ENCODE measurements at regions not wholly inside any gene's neighbourhood (a gene's known extent, or its start where the extent isn't known, plus 50 kb on each side); places are given as distances from the start of the nearest gene placed in this dataset.

DNA sequence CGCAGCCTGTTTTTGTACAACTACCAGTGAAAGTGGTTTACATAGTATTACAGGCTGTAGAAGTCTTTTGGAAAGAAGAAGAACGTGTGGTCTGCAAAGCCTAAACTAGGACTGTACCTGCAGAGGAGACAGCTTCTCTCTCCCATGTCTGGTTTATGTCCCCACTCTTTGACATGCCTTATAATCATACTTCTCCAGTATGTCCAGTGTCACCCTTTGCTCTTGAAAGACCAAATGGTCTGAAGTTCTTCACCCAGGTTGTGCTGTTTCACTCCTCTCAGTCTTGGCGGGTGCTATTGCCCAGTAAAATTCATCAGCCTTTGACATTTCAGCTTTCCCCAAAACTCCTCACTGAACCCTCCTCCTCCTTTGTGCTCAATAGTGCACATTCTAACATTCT, 676.0 kb upstream of the TENM4 start:
- H3K18ac ChIP-seq (ENCODE audit: low read depth in 1 of 2, low read length in 2 of 2): no peak overlapping the region
- H2BK120ac ChIP-seq (ENCODE audit: low read depth, low read length): no peak overlapping the region
- no peaks in the 10 kb centered on the region for H3K9me3 ChIP-seq (ENCODE audit: control insufficient read depth, low read length)
- H3K4me2 ChIP-seq (ENCODE audit: low read length, poor library complexity, severe bottlenecking): no peak overlapping the region
- peaks cover 6% of the 10 kb centered on the region for H3K4me1 ChIP-seq (ENCODE audit: control insufficient read depth, insufficient read depth, low read depth, low read length)
- no peaks in the 10 kb centered on the region for H3K36me3 ChIP-seq (ENCODE audit: control insufficient read depth in 1 of 2, insufficient read depth in 2 of 2, low read depth in 1 of 2, low read length in 2 of 2)
- no peak overlapping the region for H3K14ac ChIP-seq (ENCODE audit: low read length in 2 of 2)
- H4K8ac ChIP-seq (ENCODE audit: low read length): no peak overlapping the region
- H2BK5ac ChIP-seq (ENCODE audit: low read depth, low read length, poor library complexity, severe bottlenecking): no peak overlapping the region
- H2BK12ac ChIP-seq (ENCODE audit: low read length in 2 of 2): no peak overlapping the region
- no peak overlapping the region for H2BK15ac ChIP-seq (ENCODE audit: low read depth, poor library complexity, severe bottlenecking)
- DNase-seq: no peak
- 93% methylated on average over 3 of the region's 3 CpGs for WGBS
- peak overlapping the region; percentile 9 for H2AK5ac ChIP-seq (ENCODE audit: low read length, severe bottlenecking)
- no peak overlapping the region for H3K9ac ChIP-seq (ENCODE audit: low read length)
- no peak overlapping the region for H3K4me3 ChIP-seq (ENCODE audit: insufficient read depth in 1 of 2, low read depth in 1 of 2, low read length in 2 of 2)
- no peak overlapping the region for H4K91ac ChIP-seq (ENCODE audit: low read length)
- no peak overlapping the region for H2AFZ ChIP-seq (ENCODE audit: low read depth, low read length)
- no peak overlapping the region for H3K23ac ChIP-seq (ENCODE audit: low read length in 2 of 2)
- peak overlapping the region; percentile 62 for H3K27ac ChIP-seq (ENCODE audit: low read length, poor library complexity, severe bottlenecking)
- no peak overlapping the region for H3K4ac ChIP-seq (ENCODE audit: low read depth in 1 of 2, low read length in 2 of 2)
- no peaks in the 10 kb centered on the region for H3K79me1 ChIP-seq (replicated peaks; ENCODE audit: low read length, poor library complexity, severe bottlenecking)
- H3K27me3 ChIP-seq (ENCODE audit: control insufficient read depth in 1 of 2, insufficient read depth in 1 of 2, low read length in 2 of 2): no peaks in the 10 kb centered on the region

DNA sequence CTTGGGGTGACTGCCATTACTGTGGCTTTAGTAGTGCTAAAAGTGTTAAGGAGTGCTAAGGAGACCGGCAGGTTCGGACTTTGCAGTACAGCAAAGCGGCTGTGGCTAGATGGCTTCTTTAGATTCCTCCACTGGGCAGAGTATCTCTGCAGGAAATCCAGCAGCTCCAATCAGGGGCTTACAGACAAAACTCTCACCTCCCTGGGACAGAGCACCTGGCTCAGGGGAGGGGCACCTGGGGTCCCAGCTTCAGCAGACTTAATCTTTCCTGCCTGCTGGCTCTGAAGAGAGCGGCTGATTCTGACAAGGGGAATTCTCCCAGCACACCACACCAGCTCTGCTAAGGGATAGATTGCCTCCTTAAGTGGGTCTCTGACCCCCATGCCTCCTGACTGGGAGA, 668.8 kb upstream of the TENM4 start:
- DNase-seq: no peak
- Histone ChIP-seq H3K27me3 (ENCODE audit: control insufficient read depth in 1 of 2, insufficient read depth in 1 of 2, low read length in 2 of 2) (no peaks in the 10 kb centered on the region), H3K4me3 (ENCODE audit: insufficient read depth in 1 of 2, low read depth in 1 of 2, low read length in 2 of 2) (no peak overlapping the region), H3K9me3 (ENCODE audit: control insufficient read depth, low read length) (peaks cover 4% of the 10 kb centered on the region), H3K36me3 (ENCODE audit: control insufficient read depth in 1 of 2, insufficient read depth in 2 of 2, low read depth in 1 of 2, low read length in 2 of 2) (no peaks in the 10 kb centered on the region), H3K18ac (ENCODE audit: low read depth in 1 of 2, low read length in 2 of 2) (no peak overlapping the region), H3K27ac (ENCODE audit: low read length, poor library complexity, severe bottlenecking) (no peak overlapping the region), H2AK5ac (ENCODE audit: low read length, severe bottlenecking) (peak overlapping the region; percentile 23), H2BK5ac (ENCODE audit: low read depth, low read length, poor library complexity, severe bottlenecking) (no peak overlapping the region), H3K4ac (ENCODE audit: low read depth in 1 of 2, low read length in 2 of 2) (no peak overlapping the region), H3K14ac (ENCODE audit: low read length in 2 of 2) (no peak overlapping the region), H4K8ac (ENCODE audit: low read length) (no peak overlapping the region), H3K23ac (ENCODE audit: low read length in 2 of 2) (no peak overlapping the region), H3K9ac (ENCODE audit: low read length) (no peak overlapping the region), H3K4me2 (ENCODE audit: low read length, poor library complexity, severe bottlenecking) (no peak overlapping the region), H2BK12ac (ENCODE audit: low read length in 2 of 2) (no peak overlapping the region), H2BK120ac (ENCODE audit: low read depth, low read length) (no peak overlapping the region), H4K91ac (ENCODE audit: low read length) (no peak overlapping the region), H2BK15ac (ENCODE audit: low read depth, poor library complexity, severe bottlenecking) (no peak overlapping the region), H3K4me1 (ENCODE audit: control insufficient read depth, insufficient read depth, low read depth, low read length) (peaks cover 7% of the 10 kb centered on the region), H2AFZ (ENCODE audit: low read depth, low read length) (no peak overlapping the region), H3K79me1 (replicated peaks; ENCODE audit: low read length, poor library complexity, severe bottlenecking) (no peaks in the 10 kb centered on the region)
- WGBS: 97% methylated on average over 4 of the region's 4 CpGs

DNA sequence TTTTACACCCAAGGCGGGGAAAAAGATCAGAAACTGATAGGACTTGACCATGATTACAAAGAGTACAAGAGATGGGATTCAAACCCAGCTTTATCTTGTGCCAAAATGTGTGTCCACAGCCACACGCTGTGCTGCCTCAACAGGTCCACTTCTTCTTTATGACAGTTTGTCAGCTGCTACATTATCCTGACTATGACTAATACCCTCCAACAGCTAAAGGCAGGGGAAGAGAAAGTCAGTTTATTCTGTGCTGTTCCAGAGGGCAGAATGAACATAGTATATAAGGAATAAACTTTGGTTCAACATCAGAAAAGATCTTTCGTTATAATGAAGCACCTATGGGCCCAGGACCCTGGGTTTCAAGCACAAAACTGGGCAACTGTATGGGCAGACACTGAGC, 668.2 kb upstream of the TENM4 start:
- Histone ChIP-seq H3K27ac (ENCODE audit: low read length, poor library complexity, severe bottlenecking) (no peak overlapping the region), H3K18ac (ENCODE audit: low read depth in 1 of 2, low read length in 2 of 2) (no peak overlapping the region), H2AK5ac (ENCODE audit: low read length, severe bottlenecking) (no peak overlapping the region), H3K4me3 (ENCODE audit: insufficient read depth in 1 of 2, low read depth in 1 of 2, low read length in 2 of 2) (no peak overlapping the region), H3K23ac (ENCODE audit: low read length in 2 of 2) (no peak overlapping the region), H3K14ac (ENCODE audit: low read length in 2 of 2) (no peak overlapping the region), H3K4me1 (ENCODE audit: control insufficient read depth, insufficient read depth, low read depth, low read length) (peaks cover 7% of the 10 kb centered on the region), H3K27me3 (ENCODE audit: control insufficient read depth in 1 of 2, insufficient read depth in 1 of 2, low read length in 2 of 2) (no peaks in the 10 kb centered on the region), H2BK120ac (ENCODE audit: low read depth, low read length) (no peak overlapping the region), H3K4ac (ENCODE audit: low read depth in 1 of 2, low read length in 2 of 2) (no peak overlapping the region), H2AFZ (ENCODE audit: low read depth, low read length) (no peak overlapping the region), H3K79me1 (replicated peaks; ENCODE audit: low read length, poor library complexity, severe bottlenecking) (no peaks in the 10 kb centered on the region), H3K9ac (ENCODE audit: low read length) (no peak overlapping the region), H3K4me2 (ENCODE audit: low read length, poor library complexity, severe bottlenecking) (no peak overlapping the region), H2BK15ac (ENCODE audit: low read depth, poor library complexity, severe bottlenecking) (no peak overlapping the region), H3K36me3 (ENCODE audit: control insufficient read depth in 1 of 2, insufficient read depth in 2 of 2, low read depth in 1 of 2, low read length in 2 of 2) (no peaks in the 10 kb centered on the region), H4K8ac (ENCODE audit: low read length) (no peak overlapping the region), H2BK12ac (ENCODE audit: low read length in 2 of 2) (no peak overlapping the region), H3K9me3 (ENCODE audit: control insufficient read depth, low read length) (peaks cover 4% of the 10 kb centered on the region), H2BK5ac (ENCODE audit: low read depth, low read length, poor library complexity, severe bottlenecking) (no peak overlapping the region), H4K91ac (ENCODE audit: low read length) (no peak overlapping the region)
- WGBS: 74% methylated on average over 3 of the region's 3 CpGs
- DNase-seq: peak; percentile 14

DNA sequence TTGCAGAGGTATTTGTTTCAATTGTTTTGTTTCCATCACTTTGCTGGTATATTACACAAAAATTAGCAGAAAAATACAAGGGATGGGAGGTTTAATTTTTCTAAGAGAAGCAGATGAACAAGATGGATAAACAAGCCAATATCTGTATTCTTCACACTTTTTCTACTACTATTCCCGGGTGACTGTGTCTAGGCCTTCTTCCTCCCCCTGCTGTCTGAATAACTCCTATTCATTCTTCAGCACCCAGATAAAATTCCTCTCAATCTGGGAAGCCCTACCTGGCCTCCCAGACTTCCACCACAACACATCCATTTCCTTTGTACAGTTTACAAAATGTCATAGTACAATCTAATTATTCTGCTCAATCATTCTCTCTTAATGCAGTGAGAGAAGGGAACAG, 666.6 kb upstream of the TENM4 start:
- Histone ChIP-seq H3K9me3 (ENCODE audit: control insufficient read depth, low read length) (peaks cover 4% of the 10 kb centered on the region), H2AFZ (ENCODE audit: low read depth, low read length) (no peak overlapping the region), H3K9ac (ENCODE audit: low read length) (no peak overlapping the region), H4K8ac (ENCODE audit: low read length) (no peak overlapping the region), H3K79me1 (replicated peaks; ENCODE audit: low read length, poor library complexity, severe bottlenecking) (no peaks in the 10 kb centered on the region), H2AK5ac (ENCODE audit: low read length, severe bottlenecking) (no peak overlapping the region), H3K4me1 (ENCODE audit: control insufficient read depth, insufficient read depth, low read depth, low read length) (peaks cover 12% of the 10 kb centered on the region), H2BK15ac (ENCODE audit: low read depth, poor library complexity, severe bottlenecking) (no peak overlapping the region), H4K91ac (ENCODE audit: low read length) (no peak overlapping the region), H3K4ac (ENCODE audit: low read depth in 1 of 2, low read length in 2 of 2) (no peak overlapping the region), H2BK5ac (ENCODE audit: low read depth, low read length, poor library complexity, severe bottlenecking) (no peak overlapping the region), H3K14ac (ENCODE audit: low read length in 2 of 2) (no peak overlapping the region), H2BK12ac (ENCODE audit: low read length in 2 of 2) (no peak overlapping the region), H3K18ac (ENCODE audit: low read depth in 1 of 2, low read length in 2 of 2) (no peak overlapping the region), H3K4me3 (ENCODE audit: insufficient read depth in 1 of 2, low read depth in 1 of 2, low read length in 2 of 2) (no peak overlapping the region), H3K36me3 (ENCODE audit: control insufficient read depth in 1 of 2, insufficient read depth in 2 of 2, low read depth in 1 of 2, low read length in 2 of 2) (no peaks in the 10 kb centered on the region), H2BK120ac (ENCODE audit: low read depth, low read length) (no peak overlapping the region), H3K27me3 (ENCODE audit: control insufficient read depth in 1 of 2, insufficient read depth in 1 of 2, low read length in 2 of 2) (no peaks in the 10 kb centered on the region), H3K27ac (ENCODE audit: low read length, poor library complexity, severe bottlenecking) (no peak overlapping the region), H3K4me2 (ENCODE audit: low read length, poor library complexity, severe bottlenecking) (no peak overlapping the region), H3K23ac (ENCODE audit: low read length in 2 of 2) (no peak overlapping the region)
- 100% methylated on average over 1 of the region's 1 CpG for WGBS
- DNase-seq: no peak
